Esophagus muscularis mucosa (tissue), 4 donors: ENCODE measurements at regions not wholly inside any gene's neighbourhood (a gene's known extent, or its start where the extent isn't known, plus 50 kb on each side); places are given as distances from the start of the nearest gene placed in this dataset.

Source experiments
- EP300 ChIP-seq: sonication (generic); formaldehyde crosslinking; IDR thresholded peaks from one replicate; pipeline ENCODE4 v1.6.1; 2017; ENCODE audit warnings: antibody characterized with exemption
- POLR2A ChIP-seq: fragments of 450-650 bp; IDR thresholded peaks from one replicate; pipeline ENCODE4 v1.6.1; 2017; ENCODE audit warnings: antibody characterized with exemption, moderate library complexity, mild to moderate bottlenecking, low read depth
- POLR2AphosphoS5 ChIP-seq, 2 donors: sonication (generic); formaldehyde crosslinking; IDR thresholded peaks; one replicate each; pipeline ENCODE4 v1.6.1; 2017; ENCODE audit warnings: antibody characterized with exemption in 2 of 2
- TF ChIP-seq, protein P1 (sequence below), 3 experiments: fragments of 200-600 bp in 2 of 3; fragments of 450-650 bp in 1 of 3; sonication (generic) in 2 of 3; IDR thresholded peaks; one replicate each; pipeline ENCODE4 v1.5.1; 2017 to 2019; ENCODE audit warnings: antibody characterized with exemption in 3 of 3, mild to moderate bottlenecking in 2 of 3, moderate library complexity in 1 of 3

DNA sequence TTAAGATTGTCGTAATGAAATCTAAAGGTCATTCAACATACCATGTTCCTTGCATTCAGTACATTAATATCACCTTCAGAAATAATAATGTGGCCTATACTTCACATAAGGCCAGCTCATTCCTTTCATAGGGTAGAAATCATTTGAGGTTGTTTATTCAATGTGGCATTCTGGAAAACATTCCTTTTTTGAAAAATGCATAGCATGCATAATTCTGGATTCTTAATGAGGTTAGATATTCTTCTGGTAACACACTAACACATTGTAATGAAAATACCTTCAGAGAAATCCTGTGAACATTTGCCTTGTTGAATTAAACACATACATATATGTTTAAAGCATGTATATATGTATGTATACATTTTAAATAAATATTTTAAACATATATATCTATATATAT is 204.6 kb upstream of the KCNH7 start:
- TF ChIP-seq, protein P1, sequence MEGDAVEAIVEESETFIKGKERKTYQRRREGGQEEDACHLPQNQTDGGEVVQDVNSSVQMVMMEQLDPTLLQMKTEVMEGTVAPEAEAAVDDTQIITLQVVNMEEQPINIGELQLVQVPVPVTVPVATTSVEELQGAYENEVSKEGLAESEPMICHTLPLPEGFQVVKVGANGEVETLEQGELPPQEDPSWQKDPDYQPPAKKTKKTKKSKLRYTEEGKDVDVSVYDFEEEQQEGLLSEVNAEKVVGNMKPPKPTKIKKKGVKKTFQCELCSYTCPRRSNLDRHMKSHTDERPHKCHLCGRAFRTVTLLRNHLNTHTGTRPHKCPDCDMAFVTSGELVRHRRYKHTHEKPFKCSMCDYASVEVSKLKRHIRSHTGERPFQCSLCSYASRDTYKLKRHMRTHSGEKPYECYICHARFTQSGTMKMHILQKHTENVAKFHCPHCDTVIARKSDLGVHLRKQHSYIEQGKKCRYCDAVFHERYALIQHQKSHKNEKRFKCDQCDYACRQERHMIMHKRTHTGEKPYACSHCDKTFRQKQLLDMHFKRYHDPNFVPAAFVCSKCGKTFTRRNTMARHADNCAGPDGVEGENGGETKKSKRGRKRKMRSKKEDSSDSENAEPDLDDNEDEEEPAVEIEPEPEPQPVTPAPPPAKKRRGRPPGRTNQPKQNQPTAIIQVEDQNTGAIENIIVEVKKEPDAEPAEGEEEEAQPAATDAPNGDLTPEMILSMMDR (IDR thresholded peaks at IDR 0.05), result no peak
- no peak for TF ChIP-seq POLR2AphosphoS5 (IDR thresholded peaks at IDR 0.05)
- TF ChIP-seq EP300, result no peak
- TF ChIP-seq POLR2A, result no peak
